ENCODE measurements at regions not wholly inside any gene's neighbourhood (a gene's known extent, or its start where the extent isn't known, plus 50 kb on each side); places are given as distances from the start of the nearest gene placed in this dataset.

DNA sequence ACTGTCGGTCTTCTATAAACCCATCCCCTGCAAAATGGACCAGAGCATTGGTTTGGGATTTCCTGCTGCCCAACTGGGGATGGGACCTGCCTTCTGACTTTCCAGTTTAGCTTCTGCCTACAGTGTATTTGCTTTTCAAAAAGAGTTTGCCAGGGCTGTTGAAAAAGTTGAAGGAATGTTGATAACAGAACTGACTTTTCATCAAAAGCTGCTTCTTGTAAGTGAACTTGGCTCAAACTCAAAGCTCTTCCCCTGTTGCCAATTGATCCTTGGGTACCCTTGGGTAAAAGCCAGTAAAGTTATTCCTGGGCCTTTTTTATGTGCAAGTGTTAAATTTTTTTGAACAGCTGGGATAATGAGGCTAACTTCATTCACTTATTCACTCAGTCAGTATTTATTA lies 142.9 kb upstream of the SLC30A5 start:
- TF ChIP-seq, protein P1, sequence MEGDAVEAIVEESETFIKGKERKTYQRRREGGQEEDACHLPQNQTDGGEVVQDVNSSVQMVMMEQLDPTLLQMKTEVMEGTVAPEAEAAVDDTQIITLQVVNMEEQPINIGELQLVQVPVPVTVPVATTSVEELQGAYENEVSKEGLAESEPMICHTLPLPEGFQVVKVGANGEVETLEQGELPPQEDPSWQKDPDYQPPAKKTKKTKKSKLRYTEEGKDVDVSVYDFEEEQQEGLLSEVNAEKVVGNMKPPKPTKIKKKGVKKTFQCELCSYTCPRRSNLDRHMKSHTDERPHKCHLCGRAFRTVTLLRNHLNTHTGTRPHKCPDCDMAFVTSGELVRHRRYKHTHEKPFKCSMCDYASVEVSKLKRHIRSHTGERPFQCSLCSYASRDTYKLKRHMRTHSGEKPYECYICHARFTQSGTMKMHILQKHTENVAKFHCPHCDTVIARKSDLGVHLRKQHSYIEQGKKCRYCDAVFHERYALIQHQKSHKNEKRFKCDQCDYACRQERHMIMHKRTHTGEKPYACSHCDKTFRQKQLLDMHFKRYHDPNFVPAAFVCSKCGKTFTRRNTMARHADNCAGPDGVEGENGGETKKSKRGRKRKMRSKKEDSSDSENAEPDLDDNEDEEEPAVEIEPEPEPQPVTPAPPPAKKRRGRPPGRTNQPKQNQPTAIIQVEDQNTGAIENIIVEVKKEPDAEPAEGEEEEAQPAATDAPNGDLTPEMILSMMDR (IDR thresholded peaks at IDR 0.05), result no peak
- no peaks in the 10 kb centered on the region for H3K9me3 Mint-ChIP-seq
- no peaks in the 10 kb centered on the region for H3K4me1 Mint-ChIP-seq
- H3K4me1 ChIP-seq (ENCODE audit: control insufficient read depth, insufficient read depth, low read length), result no peaks in the 10 kb centered on the region
- H3K9me3 ChIP-seq (ENCODE audit: control insufficient read depth, insufficient read depth, low read length), result no peaks in the 10 kb centered on the region
- DNase-seq, result no peak
- no peak overlapping the region for H3K4me3 Mint-ChIP-seq
- no peak for ATAC-seq
- 93% methylated on average over 1 of the region's 1 CpG for WGBS (ENCODE audit: insufficient coverage)
- no peaks in the 10 kb centered on the region for H3K36me3 Mint-ChIP-seq
- H3K36me3 ChIP-seq (ENCODE audit: control insufficient read depth, insufficient read depth, low read length), result no peaks in the 10 kb centered on the region
- H3K27me3 Mint-ChIP-seq (ENCODE audit: low read depth in 2 of 2), result peaks cover 0 to 3% of the 10 kb centered on the region in 2 donors
- no peaks in the 10 kb centered on the region for H3K27me3 ChIP-seq (ENCODE audit: control insufficient read depth, insufficient read depth, low read length)
- no peak overlapping the region for H3K27ac Mint-ChIP-seq
- H3K4me3 ChIP-seq (ENCODE audit: low read length), result no peak overlapping the region
- intact Hi-C loops (cut with micrococcal nuclease), result no loop called here
- H3K27ac ChIP-seq (ENCODE audit: low read length), result no peak overlapping the region

DNA sequence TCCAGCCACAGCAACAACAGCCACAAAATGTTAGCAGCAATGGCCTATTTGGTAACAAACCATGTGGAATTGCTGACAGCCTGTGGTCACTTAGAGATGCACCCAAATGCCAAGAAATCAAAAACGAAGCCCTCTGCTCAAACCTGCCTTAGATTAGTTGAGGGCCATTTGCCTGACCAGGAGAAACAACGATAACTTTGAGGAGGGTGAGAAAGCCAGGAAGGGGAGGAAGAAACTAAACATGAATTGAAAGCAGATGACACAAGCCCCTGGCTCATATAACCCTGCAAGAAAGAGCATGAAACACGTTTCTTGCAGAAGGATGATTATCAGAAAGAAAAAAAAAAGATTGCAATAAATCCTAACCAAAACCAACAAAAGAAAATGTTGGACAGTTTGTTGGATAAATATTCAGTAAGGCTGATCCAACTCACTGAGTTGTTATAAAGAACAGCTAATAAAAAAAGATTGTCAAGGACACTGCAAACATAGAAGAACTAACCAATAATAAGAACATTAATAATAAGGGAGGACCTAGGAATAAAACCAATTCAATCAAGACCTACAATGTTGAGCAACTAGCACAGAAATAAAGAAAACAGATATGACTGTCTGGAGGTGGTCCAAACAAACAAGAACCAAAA lies 140.5 kb upstream of the SLC30A5 start:
- no peak overlapping the region for H3K4me3 ChIP-seq (ENCODE audit: low read length)
- no peak overlapping the region for H3K27ac Mint-ChIP-seq
- no peak overlapping the region for H3K27ac ChIP-seq (ENCODE audit: low read length)
- H3K36me3 Mint-ChIP-seq, result no peaks in the 10 kb centered on the region
- no peak overlapping the region for H3K4me3 Mint-ChIP-seq
- DNase-seq (no peak), ATAC-seq (no peak)
- intact Hi-C loops (cut with micrococcal nuclease), result no loop called here
- H3K9me3 Mint-ChIP-seq, result no peaks in the 10 kb centered on the region
- WGBS (ENCODE audit: insufficient coverage), result 88% methylated on average over 2 of the region's 3 CpGs
- no peaks in the 10 kb centered on the region for H3K27me3 ChIP-seq (ENCODE audit: control insufficient read depth, insufficient read depth, low read length)
- no peaks in the 10 kb centered on the region for H3K9me3 ChIP-seq (ENCODE audit: control insufficient read depth, insufficient read depth, low read length)
- H3K4me1 Mint-ChIP-seq, result no peaks in the 10 kb centered on the region
- no peaks in the 10 kb centered on the region for H3K4me1 ChIP-seq (ENCODE audit: control insufficient read depth, insufficient read depth, low read length)
- no peaks in the 10 kb centered on the region for H3K36me3 ChIP-seq (ENCODE audit: control insufficient read depth, insufficient read depth, low read length)
- peaks cover 0 to 5% of the 10 kb centered on the region in 2 donors for H3K27me3 Mint-ChIP-seq (ENCODE audit: low read depth in 2 of 2)
- TF ChIP-seq, protein P1 (IDR thresholded peaks at IDR 0.05), result no peak

DNA sequence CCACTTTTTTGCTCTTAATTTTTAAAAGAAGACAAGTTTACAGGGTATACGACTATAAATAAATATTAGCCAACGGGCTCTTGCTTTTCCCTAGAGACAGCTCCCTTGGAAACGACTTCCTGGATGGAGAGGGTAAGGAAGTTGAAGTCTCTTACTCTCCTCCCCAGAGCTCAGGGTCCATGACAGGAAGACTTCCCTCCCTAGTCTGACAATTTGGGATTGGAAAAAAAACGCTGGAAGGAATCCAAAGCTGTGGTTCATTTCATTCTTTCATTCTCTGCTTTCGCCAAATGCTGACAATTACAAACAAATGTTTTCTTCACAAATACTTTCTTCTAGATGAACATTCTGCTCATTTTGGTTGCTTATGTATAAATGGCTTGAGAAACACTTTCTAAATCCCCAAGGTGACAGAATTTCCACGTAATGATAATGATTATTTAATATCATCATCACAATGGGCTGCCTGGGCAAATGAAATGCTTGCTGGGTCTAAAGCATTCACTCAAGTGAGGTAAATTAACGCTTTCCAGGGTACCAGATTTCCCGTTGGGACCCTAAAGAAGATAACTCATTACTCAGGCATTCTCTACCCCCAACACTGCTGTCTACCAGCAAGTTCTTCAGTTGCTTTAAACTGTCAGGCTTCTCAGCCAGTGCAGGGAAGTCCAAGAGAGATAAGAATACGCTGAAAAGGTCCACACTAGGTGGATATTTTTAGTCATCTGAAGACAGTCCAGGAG lies 139.8 kb upstream of the SLC30A5 start:
- H3K36me3 Mint-ChIP-seq, result no peaks in the 10 kb centered on the region
- no peak overlapping the region for H3K4me3 Mint-ChIP-seq
- peaks cover 0 to 5% of the 10 kb centered on the region in 2 donors for H3K27me3 Mint-ChIP-seq (ENCODE audit: low read depth in 2 of 2)
- intact Hi-C loops (cut with micrococcal nuclease), result no loop called here
- WGBS (ENCODE audit: insufficient coverage), result 82% methylated on average over 5 of the region's 9 CpGs
- Histone ChIP-seq H3K4me3 (ENCODE audit: low read length) (no peak overlapping the region), H3K27ac (ENCODE audit: low read length) (no peak overlapping the region), H3K9me3 (ENCODE audit: control insufficient read depth, insufficient read depth, low read length) (no peaks in the 10 kb centered on the region), H3K4me1 (ENCODE audit: control insufficient read depth, insufficient read depth, low read length) (no peaks in the 10 kb centered on the region), H3K36me3 (ENCODE audit: control insufficient read depth, insufficient read depth, low read length) (no peaks in the 10 kb centered on the region), H3K27me3 (ENCODE audit: control insufficient read depth, insufficient read depth, low read length) (no peaks in the 10 kb centered on the region)
- DNase-seq (no peak), ATAC-seq (no peak)
- no peaks in the 10 kb centered on the region for H3K9me3 Mint-ChIP-seq
- TF ChIP-seq, protein P1 (IDR thresholded peaks at IDR 0.05), result no peak
- no peak overlapping the region for H3K27ac Mint-ChIP-seq
- no peaks in the 10 kb centered on the region for H3K4me1 Mint-ChIP-seq

DNA sequence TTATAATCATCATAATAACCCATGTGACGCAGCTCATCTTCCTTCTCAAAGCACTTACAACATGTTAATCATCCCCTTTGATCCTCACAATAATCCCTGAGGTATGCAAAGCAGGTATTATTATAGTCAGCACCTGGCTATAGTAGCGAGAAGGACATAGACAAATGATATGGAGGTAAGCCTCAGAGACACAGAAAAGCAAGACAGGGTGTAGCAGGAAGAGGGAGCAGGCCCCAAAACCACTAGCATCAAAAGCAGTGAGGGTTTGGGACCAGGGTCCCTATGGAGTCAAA lies 139.2 kb upstream of the SLC30A5 start:
- Mint-ChIP-seq H3K36me3 (no peaks in the 10 kb centered on the region), H3K4me1 (no peaks in the 10 kb centered on the region), H3K27ac (no peak overlapping the region), H3K4me3 (no peak overlapping the region), H3K9me3 (no peaks in the 10 kb centered on the region), H3K27me3 (ENCODE audit: low read depth in 2 of 2) (peaks cover 0 to 5% of the 10 kb centered on the region in 2 donors)
- Histone ChIP-seq H3K27ac (ENCODE audit: low read length) (no peak overlapping the region), H3K36me3 (ENCODE audit: control insufficient read depth, insufficient read depth, low read length) (no peaks in the 10 kb centered on the region), H3K4me3 (ENCODE audit: low read length) (no peak overlapping the region), H3K27me3 (ENCODE audit: control insufficient read depth, insufficient read depth, low read length) (no peaks in the 10 kb centered on the region), H3K4me1 (ENCODE audit: control insufficient read depth, insufficient read depth, low read length) (no peaks in the 10 kb centered on the region), H3K9me3 (ENCODE audit: control insufficient read depth, insufficient read depth, low read length) (no peaks in the 10 kb centered on the region)
- TF ChIP-seq, protein P1 (IDR thresholded peaks at IDR 0.05), result no peak
- intact Hi-C loops (cut with micrococcal nuclease), result no loop called here
- no peak for DNase-seq
- ATAC-seq, result no peak
- 79% methylated on average over 2 of the region's 2 CpGs for WGBS (ENCODE audit: insufficient coverage)
